Muscle of leg (tissue), 3 donors: ENCODE measurements at regions not wholly inside any gene's neighbourhood (a gene's known extent, or its start where the extent isn't known, plus 50 kb on each side); places are given as distances from the start of the nearest gene placed in this dataset.
"Not testable (repeated sequence)": the region's sequence is repeated elsewhere in the genome, so short reads cannot be mapped to it uniquely, and the experiment has no call there.

Source experiments
- DNase-seq: peaks from one replicate; pipeline ENCODE4 v3.0.0; 2013
- H3K27ac ChIP-seq: one replicate; pipeline ENCODE4 v1.5.1; 2013; ENCODE audit warnings: mild to moderate bottlenecking, low read length, control low read depth
- H3K27me3 ChIP-seq: one replicate; pipeline ENCODE4 v1.6.1; 2013; ENCODE audit warnings: low read length; ENCODE audit not compliant: control insufficient read depth, insufficient read depth
- H3K36me3 ChIP-seq: one replicate; pipeline ENCODE4 v1.6.1; 2013; ENCODE audit warnings: low read length; ENCODE audit not compliant: control insufficient read depth, insufficient read depth
- H3K4me1 ChIP-seq: one replicate; pipeline ENCODE4 v1.6.1; 2013; ENCODE audit warnings: low read length; ENCODE audit not compliant: control insufficient read depth, insufficient read depth
- H3K4me3 ChIP-seq: one replicate; pipeline ENCODE4 v1.5.1; 2013; ENCODE audit warnings: low read length, control low read depth
- H3K9me3 ChIP-seq: replicated peaks from 2 replicates; pipeline ENCODE4 v1.6.1; 2013; ENCODE audit warnings: low read depth, low read length; ENCODE audit not compliant: control insufficient read depth
- WGBS: methylation state at CpG from one replicate; pipeline ENCODE4 v1.1.5; 2013; ENCODE audit warnings: missing lambda C conversion rate; ENCODE audit not compliant: insufficient coverage; 5-methylcytosine and 5-hydroxymethylcytosine counted together

GRCh38 chr14:95620659-95621059 is 65.6 kb upstream of the TCL1B start:
- Histone ChIP-seq H3K27ac (no peak overlapping the region), H3K4me3 (no peak overlapping the region), H3K27me3 (peaks cover 7% of the 10 kb centered on the region), H3K4me1 (no peaks in the 10 kb centered on the region), H3K36me3 (no peaks in the 10 kb centered on the region), H3K9me3 (no peaks in the 10 kb centered on the region)
- no peak for DNase-seq
- 83% methylated on average over 15 of the region's 16 CpGs for WGBS

GRCh38 chr14:95623195-95623594 is 63.0 kb upstream of the TCL1B start:
- 59% methylated on average over 4 of the region's 5 CpGs for WGBS
- Histone ChIP-seq H3K9me3 (no peaks in the 10 kb centered on the region), H3K36me3 (no peaks in the 10 kb centered on the region), H3K27me3 (peaks cover 4% of the 10 kb centered on the region), H3K27ac (no peak overlapping the region), H3K4me1 (no peaks in the 10 kb centered on the region), H3K4me3 (no peak overlapping the region)
- no peak for DNase-seq

GRCh38 chr14:95625710-95626109 is 60.5 kb upstream of the TCL1B start:
- not testable (repeated sequence) for H3K4me3 ChIP-seq, H3K4me1 ChIP-seq, H3K27me3 ChIP-seq, H3K36me3 ChIP-seq, H3K27ac ChIP-seq, H3K9me3 ChIP-seq, DNase-seq
- whole genome bisulfite sequencing, result no CpG with 5 or more reads among the region's 2 CpGs

- DNase-seq, result no peak
- H3K27me3 ChIP-seq, result peaks cover 3% of the 10 kb centered on the region
Observed at GRCh38 chr14:95635051-95635450, 51.2 kb upstream of the TCL1B start.

More at GRCh38 chr14:95635051-95635450, 51.2 kb upstream of the TCL1B start:
- H3K4me1 ChIP-seq, result no peaks in the 10 kb centered on the region
- H3K36me3 ChIP-seq, result no peaks in the 10 kb centered on the region
- H3K9me3 ChIP-seq, result no peaks in the 10 kb centered on the region
- no peak overlapping the region for H3K4me3 ChIP-seq
- H3K27ac ChIP-seq, result no peak overlapping the region
